BLaER1 (cell line): ENCODE measurements at regions not wholly inside any gene's neighbourhood (a gene's known extent, or its start where the extent isn't known, plus 50 kb on each side); places are given as distances from the start of the nearest gene placed in this dataset.
A peak's percentile ranks its signal among the peaks of the same experiment; 100 is the strongest.
"Not testable (repeated sequence)": the region's sequence is repeated elsewhere in the genome, so short reads cannot be mapped to it uniquely, and the experiment has no call there.

ENCODE experiments used
- H3K27ac ChIP-seq: shearing (Covaris generic); formaldehyde crosslinking; 2 replicates; pipeline ENCODE4 v1.8.1; 2022
- H3K27me3 ChIP-seq: shearing (Covaris generic); formaldehyde crosslinking; 2 replicates; pipeline ENCODE4 v1.8.1; 2022
- H3K36me3 ChIP-seq: shearing (Covaris generic); formaldehyde crosslinking; 2 replicates; pipeline ENCODE4 v1.8.1; 2022
- H3K4me1 ChIP-seq: shearing (Covaris generic); formaldehyde crosslinking; 2 replicates; pipeline ENCODE4 v1.8.1; 2022
- H3K4me2 ChIP-seq: shearing (Covaris generic); formaldehyde crosslinking; 2 replicates; pipeline ENCODE4 v1.8.1; 2022
- H3K4me3 ChIP-seq: shearing (Covaris generic); formaldehyde crosslinking; 2 replicates; pipeline ENCODE4 v1.8.1; 2022
- H3K9ac ChIP-seq: shearing (Covaris generic); formaldehyde crosslinking; 2 replicates; pipeline ENCODE4 v1.8.1; 2022
- H3K9me3 ChIP-seq: shearing (Covaris generic); formaldehyde crosslinking; 2 replicates; pipeline ENCODE4 v1.8.1; 2022
- H4K20me1 ChIP-seq: shearing (Covaris generic); formaldehyde crosslinking; 2 replicates; pipeline ENCODE4 v1.8.1; 2022
- Cebpa-rat ChIP-seq: shearing (Covaris generic); IDR thresholded peaks from 2 replicates; pipeline ENCODE4 v1.8.1; 2022

DNA sequence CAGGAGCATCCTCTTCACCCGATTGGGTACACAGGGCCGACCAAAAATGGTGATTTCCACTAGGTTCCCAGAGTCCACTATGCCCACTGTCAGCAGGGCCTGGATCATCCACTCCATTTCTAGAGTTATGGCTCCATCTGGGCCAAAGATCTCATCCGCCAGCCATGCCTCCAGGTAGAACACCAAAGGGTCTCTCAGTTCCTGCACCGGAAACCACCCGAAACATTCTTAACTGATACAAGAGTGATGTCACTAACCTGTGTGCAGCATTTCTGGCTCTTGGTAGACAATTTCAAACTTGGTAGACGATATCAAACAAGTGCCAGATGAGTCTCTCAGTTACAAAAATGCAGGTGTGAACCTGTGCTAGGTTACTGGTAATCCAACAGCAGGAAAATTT lies 306.1 kb downstream of the BCOR start:
- no peak overlapping the region for H3K9ac ChIP-seq
- TF ChIP-seq Cebpa-rat, result no peak
- no peak overlapping the region for H3K27ac ChIP-seq
- no peaks in the 10 kb centered on the region for H3K27me3 ChIP-seq
- H3K4me3 ChIP-seq, result no peak overlapping the region
- no peaks in the 10 kb centered on the region for H4K20me1 ChIP-seq
- 0 out of 2 replicates have a peak, but pooled peaks cover 5% of the 10 kb centered on the region for H3K9me3 ChIP-seq
- no peaks in the 10 kb centered on the region for H3K36me3 ChIP-seq
- peaks cover 17% of the 10 kb centered on the region for H3K4me1 ChIP-seq
- H3K4me2 ChIP-seq, result no peak overlapping the region

DNA sequence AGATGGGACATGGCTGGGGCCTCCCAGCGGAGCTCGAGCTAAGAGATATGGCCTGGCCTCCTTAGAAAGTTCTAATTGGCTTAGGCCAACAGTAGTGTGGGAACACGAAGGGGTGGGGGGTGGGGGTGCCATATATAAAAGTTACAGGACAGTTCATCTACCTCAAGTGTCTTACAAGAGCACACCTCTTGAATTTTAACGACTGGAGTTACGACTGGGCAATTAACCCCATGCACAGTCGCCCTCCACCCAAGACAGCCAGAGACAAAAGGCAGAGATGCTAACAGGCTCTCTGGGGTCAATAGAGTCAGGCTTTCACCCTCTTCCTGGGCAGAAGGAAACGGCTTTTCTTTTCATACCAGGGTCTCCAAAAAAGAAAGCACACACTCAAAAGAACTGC lies 302.2 kb downstream of the BCOR start:
- Histone ChIP-seq H3K4me3 (no peak overlapping the region), H3K36me3 (no peaks in the 10 kb centered on the region), H3K9ac (no peak overlapping the region), H4K20me1 (no peaks in the 10 kb centered on the region), H3K4me2 (peak overlapping the region; percentile 62), H3K27ac (no peak overlapping the region), H3K4me1 (peaks cover 17% of the 10 kb centered on the region), H3K27me3 (no peaks in the 10 kb centered on the region), H3K9me3 (no peaks in the 10 kb centered on the region)
- no peak for TF ChIP-seq Cebpa-rat

DNA sequence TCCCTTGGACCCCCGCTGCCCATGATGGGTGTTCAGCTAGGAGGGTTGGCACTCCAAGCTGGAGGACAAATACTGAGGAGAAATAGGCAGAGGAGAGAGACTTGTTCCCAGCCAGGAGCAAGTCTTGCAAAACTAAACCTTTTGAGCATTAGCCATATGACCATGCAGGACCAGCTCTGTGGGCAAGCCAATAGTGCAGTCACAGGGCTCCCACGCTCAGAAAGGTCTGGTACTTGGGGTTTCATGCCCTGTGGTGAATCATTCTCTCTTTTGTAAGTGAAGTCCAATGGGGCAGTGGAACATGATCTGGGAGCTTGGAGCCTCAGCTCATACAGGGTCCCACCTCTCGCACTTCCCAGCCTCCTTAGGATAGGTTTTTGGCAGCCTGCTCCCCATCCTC lies 300.9 kb downstream of the BCOR start:
- Histone ChIP-seq H3K4me1 (peaks cover 17% of the 10 kb centered on the region), H3K27me3 (no peaks in the 10 kb centered on the region), H3K9ac (no peak overlapping the region), H3K27ac (no peak overlapping the region), H3K36me3 (no peaks in the 10 kb centered on the region), H3K9me3 (no peaks in the 10 kb centered on the region), H3K4me3 (no peak overlapping the region), H3K4me2 (no peak overlapping the region), H4K20me1 (no peaks in the 10 kb centered on the region)
- TF ChIP-seq Cebpa-rat, result no peak

DNA sequence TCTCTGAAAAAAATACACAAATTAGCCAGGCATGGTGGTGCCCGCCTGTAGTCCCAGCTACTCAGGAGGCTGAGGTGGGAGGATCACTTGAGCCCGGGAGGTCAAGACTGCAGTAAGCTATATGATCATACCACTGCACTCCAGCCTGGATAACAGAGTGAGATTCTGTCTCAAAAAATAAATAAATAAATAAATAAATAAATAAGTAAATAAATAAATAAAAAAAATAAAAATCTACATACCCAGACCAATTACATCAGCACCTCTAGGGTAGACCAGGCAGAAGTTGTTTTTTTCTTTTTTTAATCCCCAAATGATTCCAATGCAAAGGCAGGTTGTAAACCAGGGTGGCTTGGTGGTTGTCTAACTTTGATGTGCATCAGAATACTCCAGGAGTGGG lies 299.3 kb downstream of the BCOR start:
- H3K27me3 ChIP-seq, H3K9me3 ChIP-seq, H3K4me3 ChIP-seq, H4K20me1 ChIP-seq, H3K36me3 ChIP-seq, H3K4me2 ChIP-seq, H3K27ac ChIP-seq, H3K9ac ChIP-seq: not testable (repeated sequence)
- H3K4me1 ChIP-seq, result peaks cover 17% of the 10 kb centered on the region

DNA sequence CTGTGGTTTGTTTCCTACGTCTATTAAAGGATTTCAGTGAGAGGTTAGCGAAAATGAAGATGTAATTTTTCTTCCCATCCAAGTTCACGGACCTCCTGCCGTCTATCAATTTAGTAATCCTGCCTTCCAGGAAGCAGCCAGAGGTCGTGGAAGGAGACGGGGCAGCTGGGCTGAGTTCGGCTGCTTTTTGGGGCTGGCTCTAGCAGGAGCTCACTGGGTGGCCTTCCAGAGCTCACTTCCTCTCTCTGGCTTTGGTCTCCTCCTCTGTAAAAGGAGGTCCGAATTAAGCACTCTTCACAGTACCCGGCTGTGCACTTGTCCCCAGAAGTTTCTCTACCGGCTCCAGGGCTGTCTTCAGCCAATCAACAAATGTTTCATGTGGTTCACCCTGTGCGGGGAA lies 295.4 kb downstream of the BCOR start:
- no peak for TF ChIP-seq Cebpa-rat
- Histone ChIP-seq H3K36me3 (no peaks in the 10 kb centered on the region), H4K20me1 (no peaks in the 10 kb centered on the region), H3K9ac (no peak overlapping the region), H3K4me2 (no peak overlapping the region), H3K27ac (no peak overlapping the region), H3K4me3 (no peak overlapping the region), H3K4me1 (no peaks in the 10 kb centered on the region), H3K9me3 (no peaks in the 10 kb centered on the region; the same call in 1 of the 2 replicates), H3K27me3 (no peaks in the 10 kb centered on the region)

DNA sequence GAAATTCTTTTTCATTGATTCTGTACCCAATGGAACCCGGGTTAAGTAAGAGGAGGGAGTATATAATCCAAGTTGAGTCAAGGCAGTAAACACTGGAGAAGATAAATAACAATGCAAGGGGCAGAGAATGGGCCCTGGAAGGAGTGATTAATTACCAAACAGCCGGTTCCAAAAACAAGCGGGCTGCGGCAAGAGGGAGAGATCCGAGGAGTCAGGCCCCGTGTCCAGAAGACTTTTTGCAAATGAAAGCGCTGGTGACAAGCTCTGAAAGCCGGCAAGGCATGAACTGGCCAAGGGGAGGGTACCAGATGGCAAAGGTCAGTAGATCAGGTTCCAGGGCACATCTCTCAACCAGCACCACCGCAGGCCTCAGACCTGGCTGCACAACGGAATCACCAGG lies 294.9 kb downstream of the BCOR start:
- no peaks in the 10 kb centered on the region; the same call in 1 of the 2 replicates for H3K9me3 ChIP-seq
- no peak overlapping the region for H3K4me2 ChIP-seq
- H3K4me3 ChIP-seq, result no peak overlapping the region
- no peaks in the 10 kb centered on the region for H3K36me3 ChIP-seq
- no peak overlapping the region for H3K27ac ChIP-seq
- no peak for TF ChIP-seq Cebpa-rat
- no peaks in the 10 kb centered on the region for H3K4me1 ChIP-seq
- no peaks in the 10 kb centered on the region for H3K27me3 ChIP-seq
- no peak overlapping the region for H3K9ac ChIP-seq
- no peaks in the 10 kb centered on the region for H4K20me1 ChIP-seq

DNA sequence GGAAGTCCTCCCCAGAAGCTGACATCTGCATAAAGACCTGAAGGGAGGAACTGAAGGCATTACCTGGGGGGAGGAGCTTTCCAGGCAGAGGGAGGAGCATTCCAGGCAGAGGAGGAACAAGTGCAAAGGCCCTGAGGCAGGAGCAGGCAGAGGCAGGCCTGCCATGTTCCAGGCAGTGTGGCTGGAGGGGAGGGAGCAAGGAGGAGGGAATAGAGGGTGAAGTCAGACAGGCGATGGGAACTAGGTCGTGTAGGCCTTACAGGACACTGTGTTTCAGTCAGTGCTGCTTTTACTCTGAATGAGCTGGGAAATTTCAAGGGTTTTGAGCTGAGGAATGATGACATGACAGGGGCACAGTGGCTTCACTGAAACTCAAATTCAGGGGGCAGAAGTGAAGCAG lies 292.7 kb downstream of the BCOR start:
- Histone ChIP-seq H3K9me3 (no peaks in the 10 kb centered on the region; the same call in 1 of the 2 replicates), H3K27me3 (no peaks in the 10 kb centered on the region), H3K4me2 (no peak overlapping the region), H3K4me1 (no peaks in the 10 kb centered on the region), H3K4me3 (no peak overlapping the region), H3K27ac (no peak overlapping the region), H3K36me3 (no peaks in the 10 kb centered on the region), H3K9ac (no peak overlapping the region), H4K20me1 (no peaks in the 10 kb centered on the region)
- TF ChIP-seq Cebpa-rat, result no peak

DNA sequence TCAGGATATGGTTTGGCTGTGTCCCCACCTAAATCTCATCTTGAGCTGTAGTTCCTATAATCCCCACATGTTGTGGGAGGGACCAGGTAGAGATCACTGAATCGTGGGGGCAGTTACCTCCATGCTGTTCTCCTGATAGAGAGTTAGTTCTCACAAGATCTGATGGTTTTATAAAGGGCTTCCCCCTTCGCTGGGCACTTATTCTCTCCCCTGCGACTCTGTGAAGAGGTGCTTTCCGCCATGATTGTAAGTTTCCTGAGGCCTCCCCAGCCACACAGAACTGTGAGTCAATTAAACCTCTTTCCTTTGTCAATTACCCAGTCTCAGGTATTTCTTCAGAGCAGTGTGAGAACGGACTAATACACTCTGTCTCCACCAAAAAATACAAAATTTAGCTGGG lies 291.9 kb downstream of the BCOR start:
- Histone ChIP-seq H4K20me1 (no peaks in the 10 kb centered on the region), H3K9me3 (no peaks in the 10 kb centered on the region; the same call in 1 of the 2 replicates), H3K27me3 (no peaks in the 10 kb centered on the region), H3K36me3 (no peaks in the 10 kb centered on the region), H3K27ac (no peak overlapping the region), H3K4me3 (no peak overlapping the region), H3K4me2 (no peak overlapping the region), H3K9ac (no peak overlapping the region), H3K4me1 (no peaks in the 10 kb centered on the region)
- no peak for TF ChIP-seq Cebpa-rat

DNA sequence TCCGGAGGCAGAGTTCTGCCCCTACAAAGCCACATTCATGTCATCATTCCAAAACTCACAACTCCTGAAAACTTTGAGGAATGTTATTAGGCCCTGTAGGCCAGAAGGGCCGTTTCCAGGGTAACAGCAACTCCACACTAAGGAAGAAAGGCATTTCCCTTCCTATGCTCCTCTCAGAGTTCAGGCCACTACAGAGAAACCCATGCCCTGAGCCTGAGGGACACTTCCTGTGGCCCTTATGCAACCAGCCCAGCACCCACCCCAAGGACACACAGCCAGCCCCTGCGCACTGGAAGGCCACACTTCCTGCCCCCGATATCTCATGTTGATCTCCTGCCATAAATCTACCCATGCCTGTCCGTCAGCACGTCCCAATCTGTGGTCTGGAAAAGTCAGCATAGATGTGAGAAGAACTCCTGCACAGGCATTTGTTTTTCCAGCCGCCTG lies 289.3 kb downstream of the BCOR start:
- Histone ChIP-seq H3K36me3 (no peaks in the 10 kb centered on the region), H3K4me1 (no peaks in the 10 kb centered on the region), H3K27ac (no peak overlapping the region), H3K4me2 (no peak overlapping the region), H3K9me3 (no peaks in the 10 kb centered on the region; the same call in 1 of the 2 replicates), H3K27me3 (no peaks in the 10 kb centered on the region), H3K9ac (no peak overlapping the region), H3K4me3 (no peak overlapping the region), H4K20me1 (no peaks in the 10 kb centered on the region)
- TF ChIP-seq Cebpa-rat, result no peak

DNA sequence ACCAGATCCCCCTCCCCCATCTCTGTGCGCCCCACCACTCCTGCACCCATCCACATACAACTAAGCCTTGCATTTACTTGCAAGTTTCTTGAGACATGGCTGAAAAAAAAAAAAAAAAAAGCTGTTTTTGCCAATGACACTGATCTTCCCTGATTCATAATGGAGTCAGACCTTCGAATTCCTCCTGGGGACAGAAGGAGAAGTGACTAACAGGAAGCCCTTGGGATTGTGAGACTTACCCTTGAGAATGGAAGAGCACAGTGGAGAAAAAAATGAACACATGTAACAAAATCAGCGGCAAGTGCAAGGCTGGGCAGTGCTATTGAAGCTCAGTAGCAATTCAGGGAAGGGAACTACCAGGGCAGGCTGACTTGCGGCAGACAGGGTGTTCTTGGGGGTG lies 288.4 kb downstream of the BCOR start:
- H3K27ac ChIP-seq, result no peak overlapping the region
- no peak overlapping the region for H3K4me3 ChIP-seq

DNA sequence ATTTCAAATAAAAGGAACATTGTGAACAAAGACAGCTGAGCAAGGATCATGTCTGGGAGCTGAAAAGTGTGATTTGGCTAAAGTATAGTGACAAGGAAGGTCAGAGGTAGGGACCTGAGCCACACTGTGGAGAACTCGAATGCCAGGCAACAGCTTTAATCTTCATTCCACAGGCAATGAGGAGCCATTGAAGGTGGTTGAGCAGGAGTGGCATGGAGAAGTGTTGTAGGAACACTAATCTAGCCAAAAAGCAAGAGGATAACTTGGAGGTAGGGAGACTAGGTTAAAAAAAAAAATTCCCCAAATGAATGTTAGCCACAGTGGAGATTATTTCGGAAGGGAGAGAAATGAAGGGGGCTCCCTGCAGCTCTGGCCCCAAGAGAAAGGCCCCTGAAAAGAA lies 286.9 kb downstream of the BCOR start:
- Histone ChIP-seq H4K20me1 (no peaks in the 10 kb centered on the region), H3K27me3 (no peaks in the 10 kb centered on the region), H3K4me1 (peaks cover 17% of the 10 kb centered on the region), H3K27ac (no peak overlapping the region), H3K4me2 (no peak overlapping the region), H3K9ac (no peak overlapping the region), H3K36me3 (no peaks in the 10 kb centered on the region), H3K9me3 (no peaks in the 10 kb centered on the region), H3K4me3 (no peak overlapping the region)
- no peak for TF ChIP-seq Cebpa-rat

More for the DNA sequence above, 288.4 kb downstream of the BCOR start:
- H3K4me2 ChIP-seq, result no peak overlapping the region
- no peaks in the 10 kb centered on the region for H3K36me3 ChIP-seq
- H3K27me3 ChIP-seq, result no peaks in the 10 kb centered on the region
- no peak overlapping the region for H3K9ac ChIP-seq
- TF ChIP-seq Cebpa-rat, result no peak
- no peaks in the 10 kb centered on the region for H4K20me1 ChIP-seq
- H3K9me3 ChIP-seq, result no peaks in the 10 kb centered on the region; the same call in 1 of the 2 replicates
- H3K4me1 ChIP-seq, result peaks cover 1% of the 10 kb centered on the region
